CD1c-positive myeloid dendritic cell (primary cell): ENCODE measurements at regions not wholly inside any gene's neighbourhood (a gene's known extent, or its start where the extent isn't known, plus 50 kb on each side); places are given as distances from the start of the nearest gene placed in this dataset.

ENCODE experiments used
- DNase-seq: peaks from one replicate; pipeline ENCODE4 v3.0.0-alpha.2; 2016; ENCODE audit errors: extremely low spot score

DNA sequence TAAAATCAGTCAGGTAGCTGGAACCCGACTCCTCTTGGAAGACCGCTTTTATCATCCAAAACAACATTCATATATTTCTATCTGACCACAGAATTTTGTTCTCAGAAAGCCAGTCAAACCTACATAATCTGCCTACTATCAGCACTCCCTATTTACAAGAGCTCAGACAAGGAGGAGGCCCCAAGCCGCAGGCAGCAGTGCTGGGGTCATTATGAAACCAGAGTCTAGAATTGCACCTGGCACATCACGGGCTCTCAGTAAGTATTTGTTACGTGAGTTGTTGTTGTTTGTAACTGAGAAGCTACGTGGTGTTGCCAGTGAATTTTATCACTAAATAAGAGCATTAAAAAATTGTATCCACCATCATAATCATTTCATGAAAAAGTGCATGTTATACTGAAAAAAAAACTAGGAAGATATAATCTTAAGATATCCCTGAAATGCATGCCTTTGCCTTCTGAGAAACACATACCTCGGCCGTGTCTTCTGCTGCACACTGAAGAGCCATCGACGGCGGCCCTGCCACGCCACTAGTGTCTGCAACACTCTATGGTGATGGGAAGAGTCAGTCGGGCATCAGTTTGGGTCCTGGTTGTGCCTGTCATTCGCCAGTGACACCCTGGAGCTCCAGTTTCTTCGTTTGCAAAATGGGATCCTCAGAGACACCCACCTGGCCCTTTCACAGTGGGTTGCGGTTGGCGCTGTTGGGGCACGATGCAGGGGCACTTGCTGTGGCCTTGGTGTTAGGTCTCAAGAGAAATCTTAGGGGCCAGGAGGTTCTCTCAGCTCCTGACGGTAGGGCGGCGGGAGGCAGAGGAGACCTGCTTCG, 505.9 kb downstream of the EIPR1 start:
- no peak for DNase-seq

DNA sequence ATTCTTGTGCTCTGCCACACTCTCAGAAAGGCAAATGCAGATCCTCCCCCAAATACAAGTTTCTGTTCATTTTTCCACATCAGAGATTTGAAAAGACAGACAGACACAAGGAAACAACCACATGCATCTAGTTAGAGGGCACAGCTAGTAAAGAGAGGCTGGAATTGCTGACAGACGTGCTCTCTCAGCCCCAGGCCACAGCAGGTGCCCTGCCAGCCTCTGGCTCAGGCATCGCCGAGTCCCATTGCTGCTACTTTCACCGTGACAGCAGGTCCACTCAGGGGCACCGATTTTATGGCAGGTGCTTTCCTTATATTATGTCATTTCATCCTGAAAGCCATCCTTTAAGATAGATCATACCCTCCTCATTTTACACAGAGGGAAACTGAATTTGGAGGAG, 507.5 kb downstream of the EIPR1 start:
- DNase-seq: no peak

DNA sequence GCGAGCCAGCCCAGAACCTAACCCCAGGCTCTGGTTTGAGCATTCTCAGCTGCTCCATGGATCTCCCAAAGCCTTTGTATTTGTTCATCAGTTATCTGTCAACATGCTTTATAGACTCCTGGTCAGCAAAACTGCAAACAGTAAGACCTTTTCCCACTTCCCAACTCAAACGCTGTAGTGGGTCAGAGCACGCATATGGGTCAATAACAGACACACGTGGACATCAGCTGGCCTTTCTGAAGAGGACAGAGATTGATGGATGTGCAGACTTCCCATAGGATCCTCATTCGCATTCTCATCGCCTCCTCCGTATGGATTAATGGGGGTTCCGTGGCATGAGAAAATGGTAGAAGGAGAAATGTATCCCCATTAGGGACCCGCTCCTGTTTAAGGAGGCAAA, 508.1 kb downstream of the EIPR1 start:
- DNase-seq: no peak

DNA sequence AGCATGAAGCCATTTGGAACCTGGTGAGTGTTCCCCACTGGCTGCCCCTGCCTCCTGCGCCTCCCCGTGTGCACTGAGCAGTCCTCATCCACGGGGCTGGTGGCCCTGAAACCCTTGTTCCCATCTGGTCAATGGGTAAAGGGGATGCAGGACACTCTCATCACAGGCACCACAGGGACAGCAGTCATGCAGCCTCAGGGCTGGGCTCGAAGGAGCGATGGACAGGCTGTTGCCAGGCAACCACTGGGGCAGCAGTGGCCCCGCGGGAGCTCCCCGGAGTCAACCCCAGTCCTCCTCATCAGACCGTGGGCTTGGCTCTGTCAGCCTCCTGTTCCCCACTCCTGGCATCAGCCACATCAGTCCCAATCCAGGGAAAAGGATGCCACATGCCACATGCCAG, 509.5 kb downstream of the EIPR1 start:
- no peak for DNase-seq

DNA sequence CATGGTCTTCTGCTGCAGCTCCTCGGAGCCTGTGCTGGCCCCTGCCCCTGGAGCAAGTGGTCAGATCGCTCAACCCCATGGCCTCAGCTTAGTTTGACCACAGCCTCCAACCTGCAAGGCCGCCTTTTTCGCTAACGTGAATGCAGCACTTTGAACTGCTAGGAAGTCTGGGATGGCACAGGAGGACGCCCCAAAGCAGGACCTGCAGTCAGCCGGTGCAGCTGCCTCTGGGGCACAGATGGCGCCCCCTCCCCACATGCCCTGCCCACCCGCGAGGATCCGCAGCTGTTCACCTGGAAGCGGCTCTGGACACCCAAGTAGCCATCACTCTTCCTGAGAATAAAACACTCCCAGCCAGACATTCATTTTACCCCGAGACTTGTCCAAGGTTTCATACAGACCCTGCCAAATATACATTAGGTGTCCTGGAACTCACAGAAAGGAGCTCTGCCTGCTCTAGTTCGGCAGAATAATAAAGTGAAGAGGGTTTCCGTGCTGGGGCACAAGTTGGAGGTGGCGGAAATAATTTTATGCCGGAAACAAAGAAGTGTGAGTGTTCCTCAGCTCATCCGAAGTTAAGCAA, 510.1 kb downstream of the EIPR1 start:
- DNase-seq: no peak

DNA sequence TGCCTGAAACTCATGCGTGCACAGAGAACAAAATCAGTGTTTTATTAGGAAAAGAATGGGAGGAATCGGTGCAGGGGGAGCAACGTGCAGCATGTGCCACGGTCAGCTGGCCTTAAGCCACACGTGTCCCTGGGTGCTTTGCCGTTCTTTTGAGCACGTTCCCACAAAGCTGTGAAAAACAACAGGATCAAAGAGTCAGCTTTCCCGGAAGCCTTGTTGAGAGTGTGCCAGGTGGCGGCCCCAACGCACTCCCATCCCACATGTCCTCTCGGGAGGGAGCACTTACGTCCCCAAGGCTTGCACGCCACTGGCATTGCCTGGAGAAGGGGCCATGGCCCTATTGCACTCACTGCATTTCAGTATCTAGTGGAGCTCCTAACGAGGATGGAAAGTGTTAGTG, 511.2 kb downstream of the EIPR1 start:
- DNase-seq: no peak

DNA sequence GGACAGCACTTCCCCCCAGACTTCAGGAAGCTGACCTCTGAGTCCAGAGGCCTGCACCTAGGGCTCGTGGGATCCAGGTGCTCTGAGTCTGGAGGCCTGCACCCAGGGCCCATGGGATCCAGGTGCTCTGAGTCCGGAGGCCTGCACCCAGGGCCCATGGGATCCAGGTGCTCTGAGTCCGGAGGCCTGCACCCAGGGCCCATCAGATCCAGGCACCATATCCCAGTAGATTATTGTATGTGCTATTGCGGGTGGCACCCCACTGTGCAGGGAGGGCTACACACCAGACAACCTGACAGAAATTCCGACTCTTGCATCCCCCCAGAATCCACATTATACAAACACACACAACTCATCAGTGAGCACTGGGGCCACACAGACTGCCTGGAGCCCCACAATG, 515.2 kb downstream of the EIPR1 start:
- no peak for DNase-seq

DNA sequence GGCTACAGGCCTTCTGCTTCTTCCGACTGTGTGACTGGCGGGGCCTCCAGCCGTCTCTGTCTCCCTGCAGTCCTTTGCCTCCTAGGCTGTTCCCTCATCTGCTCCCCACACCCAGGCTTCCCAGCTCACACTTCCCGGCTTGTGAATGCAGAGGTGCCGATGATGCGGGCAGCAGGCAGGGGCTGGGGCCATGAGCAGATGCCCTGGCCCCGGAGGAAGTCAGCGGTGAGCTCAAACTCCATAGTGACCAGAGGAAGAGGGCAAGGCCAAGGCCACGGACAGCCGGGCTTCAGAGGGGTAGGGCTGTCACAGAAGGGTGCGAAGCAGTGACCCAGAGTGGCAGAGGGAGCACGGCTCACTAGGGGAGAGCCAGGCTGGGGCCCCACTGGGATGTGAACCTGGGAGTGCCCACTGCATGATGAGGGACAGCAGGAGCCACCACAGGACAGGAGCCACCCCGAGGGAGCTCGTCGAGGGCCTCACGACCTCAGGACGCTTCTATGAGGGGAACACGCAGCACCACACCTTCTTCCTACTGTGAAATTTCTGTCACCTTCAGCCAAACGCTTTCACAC, 515.9 kb downstream of the EIPR1 start:
- no peak for DNase-seq

DNA sequence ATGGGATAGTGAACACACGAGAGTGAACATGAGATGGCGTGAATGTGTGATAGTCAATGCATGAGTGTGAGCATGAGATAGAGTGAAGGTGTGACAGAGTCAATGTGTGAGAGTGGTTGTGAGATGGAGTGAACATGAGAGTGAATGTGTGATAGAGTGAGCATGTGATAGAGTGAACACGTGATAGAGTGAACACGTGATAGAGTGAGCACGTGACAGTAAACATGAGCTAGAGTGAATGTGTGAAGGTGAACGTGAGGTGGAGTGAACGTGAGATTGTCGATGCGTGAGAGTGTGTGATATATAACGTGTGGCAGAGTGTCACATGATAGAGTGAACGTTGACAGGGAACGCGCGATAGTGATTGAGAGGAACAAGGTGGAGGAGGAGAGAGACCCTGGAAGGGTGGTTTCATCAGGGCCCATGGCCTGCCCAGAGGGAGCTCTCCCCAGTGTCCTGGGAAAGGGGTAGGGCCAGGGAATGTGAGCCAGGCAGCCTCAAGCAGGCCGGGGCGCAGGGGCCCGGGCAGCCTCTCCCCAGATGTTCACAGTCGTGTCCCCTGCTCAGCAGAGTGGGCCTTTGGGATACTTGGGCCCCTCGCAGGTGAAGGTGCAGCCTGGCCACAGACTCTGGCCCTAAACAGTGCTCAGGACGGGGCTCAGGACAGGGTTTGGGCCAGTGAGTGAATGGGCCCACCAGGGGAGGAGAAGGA, 516.9 kb downstream of the EIPR1 start:
- DNase-seq: no peak

DNA sequence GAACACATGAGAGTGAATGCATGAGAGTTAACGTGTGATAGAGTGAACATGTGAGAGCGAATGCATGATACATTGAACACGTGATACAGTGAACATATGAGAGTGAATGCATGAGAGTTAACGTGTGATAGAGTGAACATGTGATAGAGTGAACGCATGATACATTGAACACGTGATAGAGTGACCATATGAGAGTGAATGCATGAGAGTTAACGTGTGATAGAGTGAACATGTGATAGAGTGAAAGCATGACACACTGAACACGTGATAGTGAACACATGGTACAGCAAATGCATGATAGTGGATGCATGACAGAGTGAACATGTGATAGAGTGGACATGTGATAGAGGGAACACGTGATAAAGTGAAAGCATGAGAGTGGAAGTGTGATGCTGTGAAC, 517.9 kb downstream of the EIPR1 start:
- DNase-seq: no peak

DNA sequence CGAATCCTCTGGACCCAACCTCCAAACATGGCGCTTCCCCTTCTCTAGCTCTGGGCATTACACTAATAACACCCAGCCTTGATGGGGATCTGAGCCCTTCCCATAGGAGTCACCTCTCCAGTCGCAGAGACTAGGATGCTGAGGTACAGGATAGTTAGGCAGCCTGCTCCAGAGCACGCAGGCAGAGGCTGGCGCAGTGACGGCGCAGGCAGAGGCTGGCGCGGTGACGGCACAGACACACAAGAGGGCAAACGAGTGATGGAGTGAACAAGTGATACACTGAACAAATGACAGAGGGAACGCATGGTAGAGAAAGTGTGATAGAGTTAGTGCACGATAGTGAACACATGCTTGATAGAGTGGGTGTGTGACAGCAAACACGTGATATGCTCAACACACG, 518.5 kb downstream of the EIPR1 start:
- DNase-seq: no peak

DNA sequence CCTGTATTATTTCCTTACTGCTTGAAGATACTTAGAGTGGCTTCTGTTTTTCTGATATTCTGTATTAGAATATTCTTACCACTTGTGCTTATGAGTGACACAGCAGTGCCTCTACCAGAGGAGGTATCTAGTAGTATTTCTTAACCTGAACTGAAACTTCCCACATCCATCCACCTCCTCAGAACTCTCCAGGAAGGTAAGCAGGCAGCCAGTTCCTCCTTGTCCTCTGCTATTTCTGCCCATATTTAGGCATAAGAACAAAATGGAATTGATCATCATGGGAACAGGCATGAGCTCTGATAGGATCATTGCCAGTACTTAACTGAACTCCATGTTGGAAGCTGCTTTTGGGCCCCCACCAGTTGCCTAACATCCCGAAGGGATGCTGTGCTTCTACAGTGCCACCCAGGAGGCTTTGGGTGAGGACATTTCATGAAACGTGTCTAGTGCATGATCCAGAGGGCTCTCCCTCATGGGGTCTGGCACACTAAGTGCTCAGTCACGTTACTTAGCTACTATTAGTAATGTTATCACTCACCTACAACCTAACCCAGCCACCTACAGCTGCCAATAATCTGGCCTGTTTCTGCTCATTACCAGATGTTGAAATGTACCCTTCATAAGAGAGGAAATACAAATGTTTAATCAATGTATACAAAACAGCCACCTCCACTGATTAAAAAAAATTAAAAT, 520.7 kb downstream of the EIPR1 start:
- no peak for DNase-seq

DNA sequence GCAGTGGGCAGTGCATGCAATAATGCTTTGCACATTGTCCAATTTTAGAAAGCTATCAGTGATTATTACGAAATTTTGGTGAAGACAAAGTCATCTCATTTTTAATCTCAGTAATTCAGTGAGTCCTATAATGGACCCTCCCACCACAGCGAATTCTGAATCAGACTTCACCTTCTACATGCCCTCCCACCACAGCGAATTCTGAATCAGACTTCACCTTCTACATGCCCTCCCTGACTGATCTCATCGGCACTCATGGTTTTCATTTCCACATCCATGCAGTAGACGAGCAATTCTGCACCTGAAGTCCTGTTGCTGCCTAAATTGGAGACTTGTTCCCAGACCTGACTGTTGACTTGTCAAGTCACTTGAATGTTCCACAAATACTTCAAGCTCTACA, 522.3 kb downstream of the EIPR1 start:
- no peak for DNase-seq

DNA sequence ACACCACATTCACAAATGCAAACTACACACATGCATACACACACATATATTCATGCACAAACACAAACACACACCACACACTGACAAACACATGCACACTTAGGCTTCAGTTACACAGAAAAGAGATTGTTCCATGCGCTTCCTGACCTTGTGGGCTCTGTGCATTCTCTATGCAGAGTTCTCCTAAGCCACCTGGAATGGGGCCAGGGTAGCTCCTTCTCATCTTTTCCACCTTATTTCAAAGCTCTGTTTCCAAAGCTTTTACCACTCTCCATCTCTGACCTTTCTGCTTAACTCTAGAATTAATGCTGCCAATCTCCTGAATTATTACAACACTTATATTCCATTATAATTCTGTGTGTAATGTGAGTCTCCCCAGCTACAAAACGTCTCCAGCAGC, 522.3 kb upstream of the MYT1L start:
- DNase-seq: no peak

DNA sequence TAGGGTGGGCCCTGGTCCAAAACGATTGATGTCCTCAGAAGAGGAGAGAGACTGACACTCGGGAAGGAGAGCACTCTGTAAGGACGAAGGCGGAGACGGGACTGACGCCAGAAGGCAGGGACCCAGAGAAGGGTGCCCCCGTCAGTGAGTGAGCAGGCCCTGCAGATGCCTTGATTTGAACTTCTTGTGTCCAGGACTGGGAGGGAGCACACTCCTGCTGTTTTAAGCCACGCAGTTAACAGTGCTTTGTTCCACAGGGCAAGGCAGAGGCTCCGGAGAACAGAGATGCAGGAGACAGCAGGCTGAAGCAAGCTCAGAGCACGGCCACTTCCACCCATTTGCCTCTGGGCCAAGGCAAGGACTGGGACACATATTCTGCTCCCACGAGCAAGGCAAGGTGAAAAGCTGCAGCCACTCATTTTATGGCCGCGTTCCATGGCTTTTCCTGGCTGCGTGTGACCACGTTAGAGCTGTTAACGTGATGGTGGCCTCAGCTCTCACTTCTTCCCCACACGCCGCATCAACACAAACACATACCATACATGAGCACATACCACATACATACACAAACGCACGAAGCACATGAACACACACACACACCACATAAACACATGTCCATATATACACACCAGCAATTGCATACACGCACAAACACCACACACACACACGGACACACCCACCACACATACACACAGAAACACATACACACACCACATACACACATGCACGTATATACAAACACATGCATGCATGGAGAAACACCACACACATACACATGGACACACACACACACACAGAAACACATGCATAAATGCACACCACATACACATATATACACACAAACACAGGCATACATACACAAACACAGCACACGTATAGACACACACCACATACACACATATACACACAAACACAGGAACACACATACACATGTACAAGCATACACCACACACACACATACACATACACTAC, 521.0 kb upstream of the MYT1L start:
- DNase-seq: no peak

DNA sequence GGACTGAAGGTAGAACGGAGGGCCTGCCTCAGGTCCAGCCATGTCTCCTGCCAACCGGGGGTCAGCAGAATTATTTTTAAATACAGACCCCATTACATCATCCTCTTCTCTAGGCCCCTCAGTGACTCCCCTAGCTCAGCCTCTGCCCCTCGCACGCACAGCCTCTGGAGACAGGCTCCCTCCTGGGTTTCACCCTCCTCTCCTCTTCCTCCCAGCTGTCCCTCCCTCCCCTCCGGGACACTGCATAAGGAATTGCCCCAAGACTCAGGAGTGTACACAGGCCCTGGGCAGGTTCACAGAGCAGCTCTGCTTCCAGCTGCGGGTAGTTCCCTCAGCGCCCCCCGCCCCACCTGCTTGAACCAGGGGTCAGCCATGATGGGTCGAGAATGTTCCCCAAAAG, 520.2 kb upstream of the MYT1L start:
- DNase-seq: no peak

DNA sequence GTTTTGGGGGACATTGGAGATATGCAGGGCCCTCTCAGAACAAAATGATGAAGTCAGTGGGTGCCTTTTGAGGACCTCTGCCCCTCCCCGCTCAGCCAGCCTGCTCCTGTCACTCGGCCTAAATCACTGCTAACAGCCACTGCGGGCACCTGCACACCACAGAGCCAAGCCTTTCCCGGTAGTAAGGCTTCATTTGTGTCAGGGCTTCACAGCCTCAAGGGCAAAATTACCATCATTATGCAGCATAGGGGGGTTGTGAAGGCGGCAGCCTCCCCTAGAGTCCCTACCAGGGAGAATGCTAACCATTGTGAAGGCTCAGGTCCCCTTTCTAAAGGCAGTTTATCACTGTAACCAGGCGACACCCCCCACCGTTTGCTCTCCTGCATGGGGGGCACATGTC, 519.8 kb upstream of the MYT1L start:
- DNase-seq: no peak

DNA sequence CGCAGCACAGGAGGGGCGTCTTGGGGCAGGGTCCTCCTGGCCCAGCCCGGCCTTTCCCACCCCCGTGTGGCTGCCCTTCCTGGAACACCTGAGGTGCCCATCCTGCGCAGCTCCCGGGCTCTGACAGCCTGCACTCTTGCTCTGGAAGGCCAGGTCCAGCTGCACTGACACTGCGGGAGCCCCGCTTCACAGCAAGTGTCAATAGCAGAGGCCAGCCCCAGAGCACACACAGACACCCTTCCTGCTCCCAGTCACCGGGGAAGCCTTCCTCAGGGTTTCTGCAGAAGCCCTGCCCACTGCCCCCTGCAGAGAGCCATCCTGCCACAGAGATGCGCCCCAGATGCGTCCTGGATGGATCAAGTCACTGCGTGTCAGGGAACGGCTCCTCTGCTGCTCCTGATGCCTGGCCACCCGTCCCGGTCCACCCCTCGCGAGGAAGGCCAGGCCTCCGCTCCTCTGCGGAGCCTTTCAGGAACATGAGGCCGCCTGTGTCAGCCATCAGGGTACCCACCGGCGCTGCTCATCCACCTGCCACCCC, 519.2 kb upstream of the MYT1L start:
- DNase-seq: no peak

DNA sequence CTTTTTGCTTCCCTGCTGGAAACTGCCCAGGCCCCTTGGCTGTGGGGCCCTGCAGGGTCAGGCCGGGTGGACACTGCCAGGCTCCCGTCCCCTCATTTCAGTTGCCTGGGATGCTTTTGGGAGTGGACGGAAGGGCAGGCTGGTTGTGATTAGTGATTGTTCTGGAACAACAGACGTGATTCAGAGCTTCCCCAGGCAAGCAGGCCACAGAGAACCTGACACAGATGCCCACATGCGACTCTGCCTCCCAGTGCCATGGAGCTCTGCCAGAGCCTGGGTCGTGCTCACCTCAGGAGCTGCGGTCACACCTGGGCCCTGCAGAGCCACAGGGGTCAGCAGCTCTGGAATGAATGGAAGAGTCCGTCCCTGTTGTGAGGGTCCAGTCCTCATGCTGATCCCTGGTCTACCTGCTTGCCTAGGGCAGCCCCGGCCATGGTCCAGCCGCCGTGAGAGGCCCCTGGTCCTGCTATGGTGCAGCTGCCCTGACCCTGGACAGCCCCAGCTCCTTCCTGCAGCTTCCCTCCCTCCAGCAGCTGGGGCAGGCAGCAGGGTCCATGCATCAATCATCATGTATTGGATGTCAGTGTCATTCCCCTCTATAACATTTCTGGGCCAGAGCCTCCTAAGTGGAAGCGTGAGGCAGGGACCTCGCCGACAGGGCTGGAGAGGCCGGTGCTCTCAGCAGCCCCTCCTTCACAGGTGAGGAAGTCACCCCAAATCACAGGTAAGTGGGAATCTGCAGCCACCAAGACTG, 518.6 kb upstream of the MYT1L start:
- DNase-seq: no peak
